H9 (cell line): ENCODE measurements at regions not wholly inside any gene's neighbourhood (a gene's known extent, or its start where the extent isn't known, plus 50 kb on each side); places are given as distances from the start of the nearest gene placed in this dataset.

Experiments used
- DNase-seq: peaks from one replicate; pipeline ENCODE4 v3.0.0-alpha.2; 2017
- H2AFZ ChIP-seq: one replicate; pipeline ENCODE4 v1.6.1; 2013; ENCODE audit warnings: mild to moderate bottlenecking, low read length, control low read depth, moderate library complexity
- H2AK5ac ChIP-seq: 2 replicates; pipeline ENCODE4 v1.6.1; 2013; ENCODE audit warnings: low read length, control low read depth, mixed read lengths; ENCODE audit not compliant: insufficient read length
- H2BK120ac ChIP-seq: one replicate; pipeline ENCODE4 v1.6.1; 2013; ENCODE audit warnings: low read depth, mild to moderate bottlenecking, low read length, control low read depth, inconsistent platforms; ENCODE audit not compliant: poor library complexity, severe bottlenecking
- H2BK12ac ChIP-seq: 2 replicates; pipeline ENCODE4 v1.6.1; 2013; ENCODE audit warnings: low read length, control low read depth, mixed read lengths, low read depth; ENCODE audit not compliant: insufficient read length
- H2BK15ac ChIP-seq: 2 replicates; pipeline ENCODE4 v1.6.1; 2013; ENCODE audit warnings: low read depth, low read length, control low read depth
- H2BK20ac ChIP-seq: one replicate; pipeline ENCODE4 v1.6.1; 2013; ENCODE audit warnings: low read depth, mild to moderate bottlenecking, low read length, control low read depth, inconsistent platforms; ENCODE audit not compliant: poor library complexity, severe bottlenecking
- H2BK5ac ChIP-seq: 2 replicates; pipeline ENCODE4 v1.6.1; 2013; ENCODE audit warnings: low read length, control low read depth, mixed read lengths; ENCODE audit not compliant: insufficient read length
- H3K14ac ChIP-seq: 2 replicates; pipeline ENCODE4 v1.6.1; 2013; ENCODE audit warnings: low read length, control low read depth; ENCODE audit not compliant: insufficient read depth
- H3K18ac ChIP-seq: 2 replicates; pipeline ENCODE4 v1.6.1; 2013; ENCODE audit warnings: low read depth, mild to moderate bottlenecking, mixed read lengths, low read length, control low read depth; ENCODE audit not compliant: insufficient read length
- H3K23ac ChIP-seq: 2 replicates; pipeline ENCODE4 v1.6.1; 2013; ENCODE audit warnings: low read length, control low read depth, mixed read lengths, low read depth; ENCODE audit not compliant: insufficient read length
- H3K23me2 ChIP-seq: 2 replicates; pipeline ENCODE4 v1.6.1; 2013; ENCODE audit warnings: low read depth, mild to moderate bottlenecking, mixed read lengths, low read length, control low read depth; ENCODE audit not compliant: insufficient read length, poor library complexity, severe bottlenecking
- H3K27ac ChIP-seq: 2 replicates; pipeline ENCODE4 v1.5.1; 2013; ENCODE audit warnings: low read length, control low read depth, mixed read lengths, low read depth; ENCODE audit not compliant: insufficient read length
- H3K27me3 ChIP-seq: 2 replicates; pipeline ENCODE4 v1.6.1; 2013; ENCODE audit warnings: low read length, control low read depth, inconsistent platforms; ENCODE audit not compliant: insufficient read depth
- H3K4ac ChIP-seq: 2 replicates; pipeline ENCODE4 v1.6.1; 2013; ENCODE audit warnings: low read depth, mild to moderate bottlenecking, control low read depth, inconsistent platforms, low read length, moderate library complexity
- H3K4me1 ChIP-seq: 2 replicates; pipeline ENCODE4 v1.6.1; 2013; ENCODE audit warnings: low read length, control low read depth, inconsistent platforms; ENCODE audit not compliant: insufficient read depth
- H3K4me2 ChIP-seq: 2 replicates; pipeline ENCODE4 v1.6.1; 2013; ENCODE audit warnings: low read length, control low read depth, mixed read lengths; ENCODE audit not compliant: insufficient read length, insufficient read depth
- H3K56ac ChIP-seq: 2 replicates; pipeline ENCODE4 v1.6.1; 2013; ENCODE audit warnings: low read depth, mild to moderate bottlenecking, mixed read lengths, low read length, control low read depth; ENCODE audit not compliant: insufficient read length
- H3K79me1 ChIP-seq: 2 replicates; pipeline ENCODE4 v1.6.1; 2013; ENCODE audit warnings: low read depth, mild to moderate bottlenecking, moderate library complexity, low read length, control low read depth, inconsistent platforms; ENCODE audit not compliant: insufficient read depth, poor library complexity, severe bottlenecking
- H3K79me2 ChIP-seq: 2 replicates; pipeline ENCODE4 v1.6.1; 2013; ENCODE audit warnings: low read length, control low read depth, inconsistent platforms; ENCODE audit not compliant: insufficient read depth
- H3K9ac ChIP-seq: 2 replicates; pipeline ENCODE4 v1.6.1; 2013; ENCODE audit warnings: low read length, control low read depth, mixed read lengths; ENCODE audit not compliant: insufficient read length; ENCODE audit errors: extremely low read depth
- H3K9me3 ChIP-seq: one replicate; pipeline ENCODE4 v1.6.1; 2013; ENCODE audit warnings: low read depth, low read length, inconsistent platforms; ENCODE audit not compliant: control insufficient read depth
- H3T11ph ChIP-seq: one replicate; pipeline ENCODE4 v1.6.1; 2013; ENCODE audit warnings: mild to moderate bottlenecking, low read length, control low read depth, inconsistent platforms
- H4K20me1 ChIP-seq: one replicate; pipeline ENCODE4 v1.6.1; 2013; ENCODE audit not compliant: control insufficient read depth, insufficient read length, insufficient read depth
- H4K5ac ChIP-seq: 2 replicates; pipeline ENCODE4 v1.6.1; 2013; ENCODE audit warnings: low read depth, mild to moderate bottlenecking, mixed read lengths, low read length, control low read depth; ENCODE audit not compliant: insufficient read length
- H4K8ac ChIP-seq: replicated peaks from 2 replicates; pipeline ENCODE4 v1.6.1; 2013; ENCODE audit warnings: low read length, control low read depth, mixed read lengths, low read depth; ENCODE audit not compliant: insufficient read length
- H4K91ac ChIP-seq: 2 replicates; pipeline ENCODE4 v1.6.1; 2013; ENCODE audit warnings: low read depth, mild to moderate bottlenecking, moderate library complexity, mixed read lengths, low read length, control low read depth; ENCODE audit not compliant: insufficient read length
- H3K27ac Mint-ChIP-seq, 3 experiments: 2 replicates in 2 of 3; 3 replicates in 1 of 3; pipeline ENCODE4 v1.8.0; 2020 to 2021; ENCODE audit warnings: mixed read lengths in 3 of 3, mild to moderate bottlenecking in 1 of 3, moderate library complexity in 1 of 3
- H3K27me3 Mint-ChIP-seq: 2 replicates; pipeline ENCODE4 v1.8.0; 2021; ENCODE audit warnings: low read depth, mild to moderate bottlenecking, moderate library complexity, mixed read lengths
- H3K36me3 Mint-ChIP-seq, 3 experiments: 2 replicates in 2 of 3; 3 replicates in 1 of 3; pipeline ENCODE4 v1.8.0; 2020 to 2021; ENCODE audit warnings: low read depth in 3 of 3, mixed read lengths in 3 of 3; ENCODE audit not compliant: insufficient read depth in 1 of 3
- H3K4me1 Mint-ChIP-seq, 2 experiments: 2 replicates each; pipeline ENCODE4 v1.8.0; 2020; ENCODE audit warnings: mixed read lengths in 2 of 2
- H3K4me3 Mint-ChIP-seq, 2 experiments: 2 replicates in 1 of 2; 3 replicates in 1 of 2; pipeline ENCODE4 v1.8.0; 2020 to 2021; ENCODE audit warnings: mild to moderate bottlenecking in 2 of 2, mixed read lengths in 2 of 2, moderate library complexity in 1 of 2
- H3K9me3 Mint-ChIP-seq, 2 experiments: 2 replicates in 1 of 2; 3 replicates in 1 of 2; pipeline ENCODE4 v1.8.0; 2020; ENCODE audit warnings: mild to moderate bottlenecking in 2 of 2, mixed read lengths in 2 of 2, moderate library complexity in 1 of 2
- WGBS: extraction: QIAGEN DNeasy Blood & Tissue Kit; methylation state at CpG from one replicate; pipeline ENCODE4 v1.1.7; 2013; ENCODE audit warnings: missing lambda C conversion rate, low lambda C conversion rate, mixed read lengths; ENCODE audit not compliant: insufficient read length; ENCODE audit errors: extremely low coverage; 5-methylcytosine and 5-hydroxymethylcytosine counted together
- TF ChIP-seq, protein P1 (sequence below): fragments of 200-600 bp; sonication (generic); conservative IDR thresholded peaks from 3 replicates; pipeline ENCODE4 v1.8.0; 2021; ENCODE audit warnings: antibody characterized with exemption, mild to moderate bottlenecking

DNA sequence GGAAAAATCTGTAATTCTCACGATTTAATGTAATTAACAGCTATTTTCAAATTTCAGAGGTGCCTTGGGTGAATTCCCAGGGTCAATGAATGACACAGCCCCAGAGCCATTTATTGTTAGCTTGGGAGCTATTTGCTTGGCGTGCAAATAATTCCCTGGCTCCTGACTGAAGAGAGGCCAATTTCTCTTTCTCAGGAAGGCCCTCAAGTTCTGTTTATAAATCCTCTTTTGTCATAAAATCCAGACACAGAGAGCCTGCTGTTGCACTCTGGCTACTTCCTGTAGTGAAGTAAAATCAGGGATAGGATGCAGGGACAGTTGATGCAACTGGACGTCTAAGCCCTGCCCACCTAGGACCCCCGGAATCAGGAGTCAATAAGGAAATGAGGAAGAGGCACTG is 154.3 kb downstream of the TMX1 start:
- H3K27me3 ChIP-seq = no peaks in the 10 kb centered on the region
- H3K4me3 Mint-ChIP-seq = no peak overlapping the region
- TF ChIP-seq, protein P1, sequence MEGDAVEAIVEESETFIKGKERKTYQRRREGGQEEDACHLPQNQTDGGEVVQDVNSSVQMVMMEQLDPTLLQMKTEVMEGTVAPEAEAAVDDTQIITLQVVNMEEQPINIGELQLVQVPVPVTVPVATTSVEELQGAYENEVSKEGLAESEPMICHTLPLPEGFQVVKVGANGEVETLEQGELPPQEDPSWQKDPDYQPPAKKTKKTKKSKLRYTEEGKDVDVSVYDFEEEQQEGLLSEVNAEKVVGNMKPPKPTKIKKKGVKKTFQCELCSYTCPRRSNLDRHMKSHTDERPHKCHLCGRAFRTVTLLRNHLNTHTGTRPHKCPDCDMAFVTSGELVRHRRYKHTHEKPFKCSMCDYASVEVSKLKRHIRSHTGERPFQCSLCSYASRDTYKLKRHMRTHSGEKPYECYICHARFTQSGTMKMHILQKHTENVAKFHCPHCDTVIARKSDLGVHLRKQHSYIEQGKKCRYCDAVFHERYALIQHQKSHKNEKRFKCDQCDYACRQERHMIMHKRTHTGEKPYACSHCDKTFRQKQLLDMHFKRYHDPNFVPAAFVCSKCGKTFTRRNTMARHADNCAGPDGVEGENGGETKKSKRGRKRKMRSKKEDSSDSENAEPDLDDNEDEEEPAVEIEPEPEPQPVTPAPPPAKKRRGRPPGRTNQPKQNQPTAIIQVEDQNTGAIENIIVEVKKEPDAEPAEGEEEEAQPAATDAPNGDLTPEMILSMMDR = no peak

More for the DNA sequence above, 154.3 kb downstream of the TMX1 start:
- Histone ChIP-seq H4K20me1 (no peaks in the 10 kb centered on the region), H4K5ac (no peak overlapping the region), H3K23me2 (no peaks in the 10 kb centered on the region), H3K79me1 (no peaks in the 10 kb centered on the region), H2BK5ac (no peak overlapping the region), H3K18ac (no peak overlapping the region), H3K4me1 (no peaks in the 10 kb centered on the region), H2AFZ (no peak overlapping the region), H2BK120ac (no peak overlapping the region), H3K4me2 (no peak overlapping the region), H3T11ph (no peak overlapping the region), H2AK5ac (no peak overlapping the region), H4K8ac (no peak overlapping the region), H3K27ac (no peak overlapping the region), H3K9ac (no peak overlapping the region), H4K91ac (no peak overlapping the region), H3K56ac (no peak overlapping the region), H2BK12ac (no peak overlapping the region), H3K23ac (no peak overlapping the region), H3K4ac (no peak overlapping the region), H2BK20ac (no peak overlapping the region), H3K14ac (no peak overlapping the region), H2BK15ac (no peak overlapping the region), H3K79me2 (no peaks in the 10 kb centered on the region), H3K9me3 (no peaks in the 10 kb centered on the region)
- Mint-ChIP-seq H3K36me3 (no peaks in the 10 kb centered on the region), H3K27ac (no peak overlapping the region), H3K27me3 (peaks cover 3% of the 10 kb centered on the region; the same call in 1 of the 2 replicates), H3K9me3 (no peaks in the 10 kb centered on the region), H3K4me1 (peaks cover 16 to 20% of the 10 kb centered on the region in 2 experiments)
- WGBS = no CpG with 5 or more reads among the region's 4 CpGs
- no peak for DNase-seq
